H9 (cell line): ENCODE measurements at regions not wholly inside any gene's neighbourhood (a gene's known extent, or its start where the extent isn't known, plus 50 kb on each side); places are given as distances from the start of the nearest gene placed in this dataset.

ENCODE experiments used
- DNase-seq: peaks from one replicate; pipeline ENCODE4 v3.0.0-alpha.2; 2017
- H2AFZ ChIP-seq: one replicate; pipeline ENCODE4 v1.6.1; 2013; ENCODE audit warnings: mild to moderate bottlenecking, low read length, control low read depth, moderate library complexity
- H2AK5ac ChIP-seq: 2 replicates; pipeline ENCODE4 v1.6.1; 2013; ENCODE audit warnings: low read length, control low read depth, mixed read lengths; ENCODE audit not compliant: insufficient read length
- H2BK120ac ChIP-seq: one replicate; pipeline ENCODE4 v1.6.1; 2013; ENCODE audit warnings: low read depth, mild to moderate bottlenecking, low read length, control low read depth, inconsistent platforms; ENCODE audit not compliant: poor library complexity, severe bottlenecking
- H2BK12ac ChIP-seq: 2 replicates; pipeline ENCODE4 v1.6.1; 2013; ENCODE audit warnings: low read length, control low read depth, mixed read lengths, low read depth; ENCODE audit not compliant: insufficient read length
- H2BK15ac ChIP-seq: 2 replicates; pipeline ENCODE4 v1.6.1; 2013; ENCODE audit warnings: low read depth, low read length, control low read depth
- H2BK20ac ChIP-seq: one replicate; pipeline ENCODE4 v1.6.1; 2013; ENCODE audit warnings: low read depth, mild to moderate bottlenecking, low read length, control low read depth, inconsistent platforms; ENCODE audit not compliant: poor library complexity, severe bottlenecking
- H2BK5ac ChIP-seq: 2 replicates; pipeline ENCODE4 v1.6.1; 2013; ENCODE audit warnings: low read length, control low read depth, mixed read lengths; ENCODE audit not compliant: insufficient read length
- H3K14ac ChIP-seq: 2 replicates; pipeline ENCODE4 v1.6.1; 2013; ENCODE audit warnings: low read length, control low read depth; ENCODE audit not compliant: insufficient read depth
- H3K18ac ChIP-seq: 2 replicates; pipeline ENCODE4 v1.6.1; 2013; ENCODE audit warnings: low read depth, mild to moderate bottlenecking, mixed read lengths, low read length, control low read depth; ENCODE audit not compliant: insufficient read length
- H3K23ac ChIP-seq: 2 replicates; pipeline ENCODE4 v1.6.1; 2013; ENCODE audit warnings: low read length, control low read depth, mixed read lengths, low read depth; ENCODE audit not compliant: insufficient read length
- H3K23me2 ChIP-seq: 2 replicates; pipeline ENCODE4 v1.6.1; 2013; ENCODE audit warnings: low read depth, mild to moderate bottlenecking, mixed read lengths, low read length, control low read depth; ENCODE audit not compliant: insufficient read length, poor library complexity, severe bottlenecking
- H3K27ac ChIP-seq: 2 replicates; pipeline ENCODE4 v1.5.1; 2013; ENCODE audit warnings: low read length, control low read depth, mixed read lengths, low read depth; ENCODE audit not compliant: insufficient read length
- H3K27me3 ChIP-seq: 2 replicates; pipeline ENCODE4 v1.6.1; 2013; ENCODE audit warnings: low read length, control low read depth, inconsistent platforms; ENCODE audit not compliant: insufficient read depth
- H3K4ac ChIP-seq: 2 replicates; pipeline ENCODE4 v1.6.1; 2013; ENCODE audit warnings: low read depth, mild to moderate bottlenecking, control low read depth, inconsistent platforms, low read length, moderate library complexity
- H3K4me1 ChIP-seq: 2 replicates; pipeline ENCODE4 v1.6.1; 2013; ENCODE audit warnings: low read length, control low read depth, inconsistent platforms; ENCODE audit not compliant: insufficient read depth
- H3K4me2 ChIP-seq: 2 replicates; pipeline ENCODE4 v1.6.1; 2013; ENCODE audit warnings: low read length, control low read depth, mixed read lengths; ENCODE audit not compliant: insufficient read length, insufficient read depth
- H3K56ac ChIP-seq: 2 replicates; pipeline ENCODE4 v1.6.1; 2013; ENCODE audit warnings: low read depth, mild to moderate bottlenecking, mixed read lengths, low read length, control low read depth; ENCODE audit not compliant: insufficient read length
- H3K79me1 ChIP-seq: 2 replicates; pipeline ENCODE4 v1.6.1; 2013; ENCODE audit warnings: low read depth, mild to moderate bottlenecking, moderate library complexity, low read length, control low read depth, inconsistent platforms; ENCODE audit not compliant: insufficient read depth, poor library complexity, severe bottlenecking
- H3K79me2 ChIP-seq: 2 replicates; pipeline ENCODE4 v1.6.1; 2013; ENCODE audit warnings: low read length, control low read depth, inconsistent platforms; ENCODE audit not compliant: insufficient read depth
- H3K9ac ChIP-seq: 2 replicates; pipeline ENCODE4 v1.6.1; 2013; ENCODE audit warnings: low read length, control low read depth, mixed read lengths; ENCODE audit not compliant: insufficient read length; ENCODE audit errors: extremely low read depth
- H3K9me3 ChIP-seq: one replicate; pipeline ENCODE4 v1.6.1; 2013; ENCODE audit warnings: low read depth, low read length, inconsistent platforms; ENCODE audit not compliant: control insufficient read depth
- H3T11ph ChIP-seq: one replicate; pipeline ENCODE4 v1.6.1; 2013; ENCODE audit warnings: mild to moderate bottlenecking, low read length, control low read depth, inconsistent platforms
- H4K20me1 ChIP-seq: one replicate; pipeline ENCODE4 v1.6.1; 2013; ENCODE audit not compliant: control insufficient read depth, insufficient read length, insufficient read depth
- H4K5ac ChIP-seq: 2 replicates; pipeline ENCODE4 v1.6.1; 2013; ENCODE audit warnings: low read depth, mild to moderate bottlenecking, mixed read lengths, low read length, control low read depth; ENCODE audit not compliant: insufficient read length
- H4K8ac ChIP-seq: replicated peaks from 2 replicates; pipeline ENCODE4 v1.6.1; 2013; ENCODE audit warnings: low read length, control low read depth, mixed read lengths, low read depth; ENCODE audit not compliant: insufficient read length
- H4K91ac ChIP-seq: 2 replicates; pipeline ENCODE4 v1.6.1; 2013; ENCODE audit warnings: low read depth, mild to moderate bottlenecking, moderate library complexity, mixed read lengths, low read length, control low read depth; ENCODE audit not compliant: insufficient read length
- H3K27ac Mint-ChIP-seq, 3 experiments: 2 replicates in 2 of 3; 3 replicates in 1 of 3; pipeline ENCODE4 v1.8.0; 2020 to 2021; ENCODE audit warnings: mixed read lengths in 3 of 3, mild to moderate bottlenecking in 1 of 3, moderate library complexity in 1 of 3
- H3K27me3 Mint-ChIP-seq: 2 replicates; pipeline ENCODE4 v1.8.0; 2021; ENCODE audit warnings: low read depth, mild to moderate bottlenecking, moderate library complexity, mixed read lengths
- H3K36me3 Mint-ChIP-seq, 3 experiments: 2 replicates in 2 of 3; 3 replicates in 1 of 3; pipeline ENCODE4 v1.8.0; 2020 to 2021; ENCODE audit warnings: low read depth in 3 of 3, mixed read lengths in 3 of 3; ENCODE audit not compliant: insufficient read depth in 1 of 3
- H3K4me1 Mint-ChIP-seq, 2 experiments: 2 replicates each; pipeline ENCODE4 v1.8.0; 2020; ENCODE audit warnings: mixed read lengths in 2 of 2
- H3K4me3 Mint-ChIP-seq, 2 experiments: 2 replicates in 1 of 2; 3 replicates in 1 of 2; pipeline ENCODE4 v1.8.0; 2020 to 2021; ENCODE audit warnings: mild to moderate bottlenecking in 2 of 2, mixed read lengths in 2 of 2, moderate library complexity in 1 of 2
- H3K9me3 Mint-ChIP-seq, 2 experiments: 2 replicates in 1 of 2; 3 replicates in 1 of 2; pipeline ENCODE4 v1.8.0; 2020; ENCODE audit warnings: mild to moderate bottlenecking in 2 of 2, mixed read lengths in 2 of 2, moderate library complexity in 1 of 2
- CTCF ChIP-seq: fragments of 200-600 bp; sonication (generic); conservative IDR thresholded peaks from 3 replicates; pipeline ENCODE4 v1.8.0; 2021; ENCODE audit warnings: antibody characterized with exemption, mild to moderate bottlenecking
- WGBS: extraction: QIAGEN DNeasy Blood & Tissue Kit; methylation state at CpG from one replicate; pipeline ENCODE4 v1.1.7; 2013; ENCODE audit warnings: missing lambda C conversion rate, low lambda C conversion rate, mixed read lengths; ENCODE audit not compliant: insufficient read length; ENCODE audit errors: extremely low coverage; 5-methylcytosine and 5-hydroxymethylcytosine counted together

GRCh38 chr4:125750399-125750798, 435.6 kb downstream of the FAT4 start:
- no peaks in the 10 kb centered on the region for H3K4me1 ChIP-seq
- no peak for DNase-seq
- no peak overlapping the region for H3K56ac ChIP-seq
- no peak overlapping the region for H3T11ph ChIP-seq
- no peak overlapping the region for H2BK12ac ChIP-seq
- no peak overlapping the region for H3K14ac ChIP-seq
- H2BK20ac ChIP-seq, result no peak overlapping the region
- no peak overlapping the region for H3K4me2 ChIP-seq
- 0 out of 2 replicates have a peak, but pooled peaks cover 3% of the 10 kb centered on the region for H3K27me3 Mint-ChIP-seq
- no peak overlapping the region for H2BK5ac ChIP-seq
- H3K23ac ChIP-seq, result no peak overlapping the region
- no peak for TF ChIP-seq CTCF
- H3K27ac ChIP-seq, result no peak overlapping the region
- H4K91ac ChIP-seq, result no peak overlapping the region
- H3K27ac Mint-ChIP-seq, result no peak overlapping the region
- H2BK120ac ChIP-seq, result no peak overlapping the region
- H3K18ac ChIP-seq, result no peak overlapping the region
- peaks cover 3 to 11% of the 10 kb centered on the region in 2 experiments; a peak in 2 of 4 replicates for H3K4me1 Mint-ChIP-seq
- H4K20me1 ChIP-seq, result no peaks in the 10 kb centered on the region
- WGBS, result no CpG with 5 or more reads among the region's 1 CpG
- H4K8ac ChIP-seq, result no peak overlapping the region
- H3K9me3 ChIP-seq, result no peaks in the 10 kb centered on the region
- no peak overlapping the region for H2BK15ac ChIP-seq
- H3K79me2 ChIP-seq, result no peaks in the 10 kb centered on the region
- no peak overlapping the region for H3K4ac ChIP-seq
- no peak overlapping the region for H2AK5ac ChIP-seq
- H4K5ac ChIP-seq, result no peak overlapping the region
- no peak overlapping the region for H3K9ac ChIP-seq
- H3K4me3 Mint-ChIP-seq, result no peak overlapping the region
- H3K23me2 ChIP-seq, result no peaks in the 10 kb centered on the region
- H2AFZ ChIP-seq, result no peak overlapping the region
- no peaks in the 10 kb centered on the region for H3K79me1 ChIP-seq
- peaks cover 7 to 11% (median 7%) of the 10 kb centered on the region in 3 experiments; a peak in 5 of 7 replicates for H3K36me3 Mint-ChIP-seq
- H3K9me3 Mint-ChIP-seq, result peaks cover 6 to 13% of the 10 kb centered on the region in 2 experiments
- H3K27me3 ChIP-seq, result no peaks in the 10 kb centered on the region
